IPS-18c (cell line): ENCODE measurements at regions not wholly inside any gene's neighbourhood (a gene's known extent, or its start where the extent isn't known, plus 50 kb on each side); places are given as distances from the start of the nearest gene placed in this dataset.

Experiments
- H3K4me3 ChIP-seq: 2 replicates; pipeline ENCODE4 v1.7.0; 2013; ENCODE audit warnings: low read depth, mild to moderate bottlenecking, low read length, moderate library complexity; ENCODE audit not compliant: insufficient read depth
- H3K9me3 ChIP-seq: one replicate; pipeline ENCODE4 v1.6.1; 2013; ENCODE audit warnings: mild to moderate bottlenecking, low read length, moderate library complexity; ENCODE audit not compliant: control insufficient read depth, insufficient read depth

DNA sequence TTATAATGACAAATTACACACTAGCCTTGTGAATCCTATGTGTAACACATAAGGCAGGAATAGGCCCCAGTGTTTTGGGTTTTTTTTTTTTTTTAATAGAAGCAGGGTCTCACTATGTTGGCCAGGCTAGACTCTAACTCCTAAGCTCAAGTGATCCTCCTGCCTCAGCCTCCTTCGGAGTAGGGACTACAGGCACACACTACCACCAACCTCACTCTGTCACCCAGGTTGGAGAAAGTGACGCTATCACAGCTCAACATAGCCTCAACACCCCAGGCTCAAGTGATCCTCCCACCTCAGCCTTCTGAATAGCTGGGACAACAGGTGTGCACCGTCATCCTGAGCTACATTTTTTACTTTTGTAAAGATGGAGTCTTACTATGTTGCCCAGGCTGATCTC lies 205.8 kb upstream of the RREB1 start:
- no peak overlapping the region for H3K4me3 ChIP-seq
- H3K9me3 ChIP-seq: no peaks in the 10 kb centered on the region

DNA sequence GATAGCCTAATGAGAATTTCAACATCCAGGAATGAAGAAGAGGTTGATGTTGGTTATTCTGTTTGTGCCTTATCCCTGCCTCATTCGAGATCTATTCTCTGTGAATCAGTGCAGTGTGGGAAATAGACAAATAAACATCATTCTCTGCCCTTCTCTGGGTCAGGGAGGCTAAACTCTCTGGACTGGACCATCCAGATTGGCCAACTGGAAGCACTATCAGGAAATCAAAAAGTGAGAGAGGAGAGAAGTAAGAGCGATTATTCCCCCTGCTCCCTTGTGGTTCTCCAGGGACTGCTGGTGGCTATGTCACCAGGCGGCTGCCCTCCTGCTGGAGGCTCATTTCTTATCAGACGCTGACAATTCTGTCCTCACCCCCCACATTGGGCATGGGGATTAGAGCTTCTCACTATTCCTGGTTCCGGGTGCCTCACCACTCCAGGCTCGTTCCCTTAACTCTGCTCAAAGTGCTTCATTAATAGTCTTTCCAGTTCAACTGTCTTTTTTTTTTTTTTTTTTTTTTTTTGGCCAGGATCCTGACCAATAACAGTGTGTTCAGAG lies 201.7 kb upstream of the RREB1 start:
- no peaks in the 10 kb centered on the region for H3K9me3 ChIP-seq
- no peak overlapping the region for H3K4me3 ChIP-seq

DNA sequence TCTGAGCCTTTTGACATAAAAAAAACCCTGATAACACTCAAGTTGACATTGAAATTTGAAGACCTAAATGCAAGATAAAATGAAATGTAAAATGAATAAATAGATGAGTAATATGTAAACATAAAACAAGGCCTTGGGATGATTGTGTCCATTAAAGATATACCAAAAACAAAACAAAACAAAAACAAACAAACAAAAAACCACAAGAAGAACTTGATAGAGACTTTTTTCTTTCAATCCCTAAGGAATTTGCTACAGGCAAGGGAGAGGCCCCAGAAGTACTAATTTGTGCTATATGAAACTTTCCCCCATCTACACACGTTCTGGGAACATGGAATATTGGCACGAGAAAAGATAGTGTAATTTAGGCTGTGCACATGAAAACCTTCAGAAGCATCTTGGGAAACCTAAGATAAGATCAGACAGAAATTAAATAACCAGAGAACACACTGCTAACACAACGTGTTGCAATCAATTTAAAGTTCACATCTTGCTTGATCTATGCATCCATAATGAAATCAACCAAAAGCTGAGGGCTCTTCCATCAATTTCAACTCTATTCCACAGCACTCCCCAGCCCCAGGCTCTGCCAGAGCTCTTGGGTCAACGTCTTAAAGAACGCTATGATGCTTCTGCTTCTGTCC lies 201.1 kb upstream of the RREB1 start:
- Histone ChIP-seq H3K9me3 (no peaks in the 10 kb centered on the region), H3K4me3 (no peak overlapping the region)

DNA sequence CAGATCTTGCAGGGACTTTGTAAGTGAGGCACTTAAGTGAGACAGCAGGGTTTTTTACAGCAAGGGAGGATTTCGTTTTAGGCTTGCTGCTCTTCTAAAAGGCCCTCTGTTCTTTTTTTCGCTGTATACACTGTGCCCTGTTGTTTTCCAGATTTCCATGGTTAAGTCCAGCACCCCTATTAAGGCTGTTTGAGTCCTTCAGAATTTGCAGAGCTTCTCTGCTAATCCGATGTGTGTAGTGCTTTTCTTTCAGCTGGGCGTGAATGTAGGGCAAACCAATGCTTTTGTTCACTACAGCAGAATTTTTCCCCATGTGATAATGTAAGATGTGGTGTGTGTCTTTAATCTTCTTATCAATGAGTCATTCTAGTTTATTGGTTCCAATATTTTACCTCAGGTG lies 200.5 kb upstream of the RREB1 start:
- H3K9me3 ChIP-seq: no peaks in the 10 kb centered on the region
- H3K4me3 ChIP-seq: no peak overlapping the region

DNA sequence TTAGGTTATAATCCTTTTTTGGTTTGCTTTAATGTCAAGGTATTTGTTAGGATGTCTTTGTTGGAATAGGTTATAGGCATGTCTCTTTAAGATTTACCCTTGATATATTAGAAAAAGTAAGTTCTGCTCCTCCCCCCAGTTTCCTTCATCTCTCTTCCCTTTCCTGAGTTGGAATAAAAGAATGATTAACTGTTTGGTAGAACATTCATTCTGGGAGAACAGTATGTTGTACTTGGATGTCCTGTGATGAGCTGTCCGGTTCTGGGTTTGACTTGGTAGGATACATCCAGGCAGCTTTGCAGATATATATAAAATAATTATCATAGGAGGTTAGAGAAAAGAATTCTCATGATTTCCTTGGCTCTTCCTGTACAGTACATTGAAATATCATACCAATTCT lies 199.6 kb upstream of the RREB1 start:
- Histone ChIP-seq H3K4me3 (no peak overlapping the region), H3K9me3 (no peaks in the 10 kb centered on the region)

DNA sequence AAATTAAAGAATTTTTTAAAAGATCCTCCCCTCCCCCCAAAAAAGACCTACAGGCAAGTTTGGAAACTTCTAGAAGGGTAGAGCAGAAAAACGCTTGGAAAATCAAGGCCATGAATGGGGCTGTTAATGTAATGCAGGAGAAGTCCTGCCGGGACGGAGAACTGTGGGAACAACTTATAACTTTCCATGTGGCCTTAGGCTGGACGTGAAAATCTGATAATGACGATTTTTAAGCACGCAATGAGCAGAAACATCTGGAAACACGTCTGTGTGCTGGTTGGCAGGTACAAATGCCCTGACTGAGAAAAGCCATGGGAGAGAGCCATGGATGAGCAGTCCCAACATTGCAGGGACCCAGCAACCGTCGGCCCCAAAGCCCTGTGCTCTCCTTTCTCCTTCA lies 198.7 kb upstream of the RREB1 start:
- Histone ChIP-seq H3K4me3 (no peak overlapping the region), H3K9me3 (no peaks in the 10 kb centered on the region)

DNA sequence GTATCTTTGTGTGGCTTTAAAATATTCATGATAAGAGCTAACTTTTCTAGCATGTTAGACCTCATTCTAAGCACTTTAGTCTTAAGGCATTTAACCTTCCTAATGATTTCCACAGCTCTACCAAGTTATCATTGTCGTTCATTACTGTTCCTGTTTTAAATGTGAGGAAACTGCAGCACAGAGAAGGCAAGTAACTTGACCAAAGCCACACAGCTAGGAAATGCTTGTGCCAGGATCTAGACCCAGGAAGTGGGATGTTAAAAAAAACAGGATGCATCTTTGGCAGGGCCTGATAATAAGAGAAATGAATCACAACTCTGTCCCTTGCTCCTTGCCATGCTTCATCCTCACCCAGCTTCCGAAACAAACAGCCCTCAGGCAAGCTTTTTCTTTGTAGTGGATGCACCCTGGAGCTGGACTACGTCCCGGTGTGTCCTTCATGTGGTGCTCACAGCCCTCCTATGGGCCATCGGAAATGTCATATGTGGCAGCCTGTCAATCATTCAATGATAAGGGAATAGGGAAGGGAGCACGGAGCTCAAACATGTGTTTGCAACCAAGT lies 196.9 kb upstream of the RREB1 start:
- peaks cover 3% of the 10 kb centered on the region for H3K9me3 ChIP-seq

DNA sequence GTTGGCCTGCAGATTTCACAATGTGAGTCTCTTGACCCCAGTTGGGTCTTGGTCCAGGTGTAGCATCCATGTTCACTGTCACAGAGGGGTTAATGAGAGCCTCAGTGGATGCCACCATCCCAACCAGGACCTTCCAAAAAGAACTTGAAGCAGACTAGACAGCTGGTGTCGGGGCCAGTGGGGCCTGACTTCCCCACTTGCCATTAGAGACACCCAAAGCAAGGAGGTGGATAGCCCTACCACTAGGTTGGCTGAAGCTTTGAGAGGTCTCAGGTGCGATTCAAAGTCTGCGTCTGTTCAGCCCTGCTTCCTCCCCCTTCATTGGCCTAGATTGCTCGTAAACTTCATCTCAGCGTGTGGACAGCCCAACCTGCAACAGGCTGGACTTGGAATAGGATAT lies 196.4 kb upstream of the RREB1 start:
- H3K4me3 ChIP-seq: no peak overlapping the region
- peaks cover 3% of the 10 kb centered on the region for H3K9me3 ChIP-seq

More for the DNA sequence above, 196.9 kb upstream of the RREB1 start:
- no peak overlapping the region for H3K4me3 ChIP-seq

DNA sequence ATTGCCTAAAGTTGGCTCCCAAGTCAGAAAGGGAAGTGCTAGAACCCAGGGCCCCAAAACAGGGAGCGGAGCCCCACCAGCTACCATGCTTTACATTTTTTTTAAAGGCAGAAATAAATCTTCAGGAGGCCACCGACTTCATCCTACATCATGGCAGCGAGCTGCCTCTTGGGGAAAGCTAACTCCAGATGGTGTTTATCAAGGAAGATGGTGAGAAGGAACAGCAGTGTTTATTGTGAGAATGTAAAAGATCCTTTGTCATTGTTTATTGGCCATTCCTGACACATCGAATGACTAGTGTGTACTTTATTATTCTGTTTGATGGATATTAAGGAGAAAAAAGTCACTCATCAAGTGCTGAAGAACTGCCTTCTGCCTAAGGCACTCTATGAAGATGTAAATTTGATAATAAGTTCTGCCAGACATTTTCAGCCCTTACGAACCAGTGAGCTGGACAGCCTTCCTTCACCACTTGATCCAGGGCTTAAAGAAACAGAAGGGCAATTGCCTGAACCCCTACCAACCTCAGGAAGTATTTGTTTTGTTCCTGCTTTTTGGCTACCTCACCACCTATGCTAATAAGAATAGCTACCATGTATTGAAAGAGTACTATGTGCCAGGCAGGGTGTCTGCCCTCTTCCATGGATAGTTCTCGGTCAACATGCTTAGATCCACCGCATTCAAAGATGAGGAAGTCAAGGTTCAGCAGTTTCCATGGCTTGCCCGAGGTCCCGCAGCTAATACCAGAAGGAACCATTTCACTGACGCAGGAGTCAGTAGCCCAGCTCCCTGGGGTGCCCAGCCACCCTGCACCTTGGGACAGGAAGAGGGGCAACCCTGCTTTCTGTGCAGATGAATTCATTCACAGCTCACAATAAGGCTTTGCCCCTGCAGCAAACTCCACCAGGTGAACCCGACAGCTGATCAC lies 194.7 kb upstream of the RREB1 start:
- Histone ChIP-seq H3K9me3 (peaks cover 3% of the 10 kb centered on the region), H3K4me3 (no peak overlapping the region)

DNA sequence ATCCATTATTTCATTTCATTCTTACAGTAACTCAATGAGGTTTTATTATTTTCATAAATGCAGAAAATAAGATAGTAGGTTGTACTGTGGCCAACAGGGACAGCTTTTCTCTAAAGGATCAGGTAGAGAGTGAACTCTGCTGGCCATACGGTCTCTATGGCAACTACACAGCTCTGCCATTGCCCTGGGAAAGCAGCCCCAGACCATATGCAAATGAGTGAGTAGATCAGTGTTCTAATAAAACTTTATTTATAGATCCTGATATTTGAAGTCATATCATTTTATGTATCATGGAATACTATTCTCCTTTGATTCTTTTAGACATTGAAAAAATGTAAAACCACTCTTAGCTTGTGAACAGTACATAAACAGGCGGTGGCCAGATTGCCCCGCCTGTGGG lies 192.5 kb upstream of the RREB1 start:
- Histone ChIP-seq H3K9me3 (peaks cover 3% of the 10 kb centered on the region), H3K4me3 (no peak overlapping the region)

DNA sequence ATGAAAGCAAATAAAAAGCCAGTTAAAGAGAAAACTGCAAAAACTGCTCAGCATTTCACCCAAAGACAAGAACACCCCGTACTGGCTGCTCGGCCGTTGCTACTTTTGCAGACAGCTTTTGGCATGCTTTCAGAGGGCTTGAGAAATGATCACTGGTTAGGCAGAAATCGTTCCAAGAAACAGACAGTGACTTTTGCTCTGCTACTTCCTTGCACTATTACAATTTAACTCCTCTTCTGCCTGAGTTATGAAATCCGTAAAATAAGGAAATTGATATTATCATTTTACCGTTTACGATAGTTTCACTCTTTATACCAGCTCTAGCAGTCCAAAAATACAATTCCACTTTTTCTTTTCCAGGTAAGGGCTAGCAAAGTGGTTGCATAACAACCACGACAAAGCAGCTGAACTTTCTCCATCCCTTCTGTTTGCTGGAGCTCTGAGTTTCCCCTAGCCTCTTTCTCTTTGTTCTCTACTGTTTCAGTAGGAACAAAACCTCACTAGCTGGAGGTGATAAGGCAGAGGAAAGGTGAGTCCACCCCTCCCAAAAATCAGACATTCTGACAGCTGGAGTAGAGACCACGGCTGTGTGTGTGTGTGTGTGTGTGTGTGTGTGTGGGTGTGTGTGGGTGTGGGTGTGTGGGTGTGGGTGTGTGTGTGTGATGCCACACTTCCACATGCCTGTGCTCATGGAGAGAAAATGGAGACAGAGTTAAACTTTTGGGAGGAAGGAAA lies 191.8 kb upstream of the RREB1 start:
- H3K4me3 ChIP-seq: no peak overlapping the region
- H3K9me3 ChIP-seq: peaks cover 3% of the 10 kb centered on the region

DNA sequence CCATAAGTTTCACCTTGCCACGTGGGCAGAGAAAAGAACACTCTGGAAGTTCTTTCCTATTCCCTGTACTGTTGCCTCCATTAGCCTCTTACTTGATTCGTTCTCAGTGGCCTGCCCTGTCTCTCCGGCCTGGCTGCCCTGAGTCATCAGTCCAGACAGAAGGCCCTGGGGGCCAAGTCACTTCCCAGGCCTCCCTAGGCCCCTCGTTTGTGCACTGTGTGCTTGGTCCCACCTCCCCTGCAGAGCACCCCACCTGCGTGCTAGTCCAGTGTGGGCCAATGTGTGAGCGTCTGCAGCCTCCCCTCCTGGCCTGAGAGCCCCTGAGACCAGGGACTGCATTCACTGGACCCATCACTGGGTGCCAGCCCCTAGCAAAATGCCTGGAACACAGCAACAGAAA lies 191.2 kb upstream of the RREB1 start:
- H3K4me3 ChIP-seq: no peak overlapping the region
- peaks cover 3% of the 10 kb centered on the region for H3K9me3 ChIP-seq

DNA sequence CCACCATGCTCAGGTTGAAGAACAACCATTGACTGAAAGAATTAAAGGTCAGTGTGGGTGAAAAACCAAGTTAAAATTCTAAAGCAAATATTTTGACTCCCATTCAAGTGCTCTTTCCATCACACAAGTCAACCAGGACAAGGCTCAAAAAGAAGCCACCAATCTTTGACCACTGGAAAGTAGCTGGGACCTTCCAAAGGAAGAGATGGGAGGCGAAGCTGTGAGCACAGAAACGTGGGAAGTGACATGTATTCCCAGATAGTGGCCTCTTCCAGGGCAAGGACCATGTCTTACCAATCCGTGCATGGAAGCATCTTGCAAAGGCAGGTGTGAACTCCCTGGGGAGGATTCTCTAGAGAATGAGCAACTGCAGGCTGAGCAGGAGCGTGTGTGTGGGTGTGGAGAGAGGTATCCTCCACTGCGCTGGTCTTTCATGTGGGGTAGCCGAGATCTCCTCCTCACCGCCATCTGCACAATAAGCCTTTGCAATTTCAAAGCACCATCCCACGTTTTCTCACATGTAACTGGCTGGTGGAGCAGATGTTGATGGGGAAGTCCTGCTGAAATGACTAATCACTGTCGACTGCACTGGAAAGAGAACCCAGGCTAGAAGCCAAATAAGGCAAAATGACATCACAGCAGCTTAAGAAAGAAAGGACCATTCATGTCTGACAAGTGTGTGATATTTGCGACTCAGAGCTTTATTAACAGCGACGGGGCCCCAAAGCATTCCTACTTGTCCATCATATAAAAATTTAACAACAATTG lies 189.4 kb upstream of the RREB1 start:
- Histone ChIP-seq H3K9me3 (peaks cover 6% of the 10 kb centered on the region), H3K4me3 (no peak overlapping the region)

DNA sequence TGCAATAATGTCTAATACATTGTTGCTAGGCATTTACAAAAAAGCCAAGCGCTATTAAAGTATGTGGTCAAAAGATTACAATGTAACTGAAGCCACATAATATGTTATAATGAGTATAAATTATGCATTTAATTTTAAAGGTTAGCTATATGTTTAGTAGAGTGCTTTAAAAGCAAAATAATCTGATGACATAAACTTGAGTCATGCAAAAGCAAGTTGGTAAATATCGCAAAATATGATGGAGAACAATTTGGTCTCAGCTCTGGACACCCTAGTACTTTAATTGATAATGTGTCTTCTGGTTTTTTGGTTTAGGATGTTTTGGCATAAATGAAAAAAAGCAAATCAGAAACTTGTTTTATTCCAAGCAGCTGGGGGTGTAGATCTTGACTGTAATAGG lies 188.6 kb upstream of the RREB1 start:
- no peak overlapping the region for H3K4me3 ChIP-seq
- H3K9me3 ChIP-seq: peaks cover 6% of the 10 kb centered on the region

DNA sequence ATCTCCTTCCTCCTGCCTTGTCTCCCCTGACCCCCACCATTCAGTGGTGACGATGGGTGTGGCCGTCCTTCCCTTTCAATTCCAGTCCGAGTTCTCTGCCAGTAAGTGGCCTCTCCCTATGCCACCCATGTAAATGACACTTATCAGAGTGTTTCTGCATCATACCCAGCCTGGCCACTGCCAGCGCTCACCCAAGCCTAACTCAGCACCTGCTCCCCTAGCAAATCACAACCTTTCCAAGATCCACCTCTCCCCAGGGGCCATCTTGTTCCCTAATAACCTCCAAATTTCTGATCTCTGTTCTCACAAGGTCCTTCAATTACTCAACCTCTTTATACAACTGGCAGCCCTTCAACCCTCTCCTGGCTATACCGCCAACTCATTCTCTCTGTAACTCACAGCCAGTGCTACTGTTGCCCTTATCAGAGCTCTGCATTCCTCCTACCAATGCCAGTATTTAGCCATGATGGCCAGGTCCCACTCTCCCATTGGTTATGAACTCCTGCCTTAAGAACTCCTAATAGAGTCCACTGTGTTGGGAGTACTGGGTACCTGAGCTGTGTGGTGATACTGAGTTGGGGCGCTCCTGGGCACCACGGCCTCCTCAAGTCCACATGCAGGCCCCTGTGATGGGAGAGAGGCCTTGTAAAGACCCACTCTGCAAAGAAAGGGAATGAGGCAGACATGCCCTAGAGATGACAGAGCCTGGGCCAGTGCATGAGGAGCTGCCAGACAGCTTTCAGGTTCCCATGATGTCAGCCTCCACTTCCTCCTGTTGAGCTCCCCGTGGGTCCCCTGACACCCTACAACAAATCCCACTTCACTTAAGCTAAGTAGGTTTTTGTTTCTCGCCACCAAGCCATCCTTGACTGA lies 187.4 kb upstream of the RREB1 start:
- Histone ChIP-seq H3K4me3 (no peak overlapping the region), H3K9me3 (peaks cover 6% of the 10 kb centered on the region)

DNA sequence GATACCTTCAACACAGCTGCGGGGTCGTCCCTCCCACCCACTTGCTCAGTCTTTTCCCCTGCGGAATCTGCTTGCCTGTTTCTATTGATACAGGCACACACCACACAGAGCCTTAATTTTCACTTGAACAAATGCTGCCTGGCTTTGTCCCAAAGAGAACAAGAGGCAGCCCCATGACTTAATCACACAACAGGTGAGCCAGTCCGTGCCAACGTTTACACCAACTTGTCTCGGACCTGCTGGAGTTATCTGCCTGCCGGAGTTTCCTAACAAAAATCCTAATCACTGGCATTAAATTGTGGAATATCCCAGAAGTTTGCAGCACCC lies 186.8 kb upstream of the RREB1 start:
- no peak overlapping the region for H3K4me3 ChIP-seq
- peaks cover 3% of the 10 kb centered on the region for H3K9me3 ChIP-seq
